ENCODE measurements at regions not wholly inside any gene's neighbourhood (a gene's known extent, or its start where the extent isn't known, plus 50 kb on each side); places are given as distances from the start of the nearest gene placed in this dataset.

DNA sequence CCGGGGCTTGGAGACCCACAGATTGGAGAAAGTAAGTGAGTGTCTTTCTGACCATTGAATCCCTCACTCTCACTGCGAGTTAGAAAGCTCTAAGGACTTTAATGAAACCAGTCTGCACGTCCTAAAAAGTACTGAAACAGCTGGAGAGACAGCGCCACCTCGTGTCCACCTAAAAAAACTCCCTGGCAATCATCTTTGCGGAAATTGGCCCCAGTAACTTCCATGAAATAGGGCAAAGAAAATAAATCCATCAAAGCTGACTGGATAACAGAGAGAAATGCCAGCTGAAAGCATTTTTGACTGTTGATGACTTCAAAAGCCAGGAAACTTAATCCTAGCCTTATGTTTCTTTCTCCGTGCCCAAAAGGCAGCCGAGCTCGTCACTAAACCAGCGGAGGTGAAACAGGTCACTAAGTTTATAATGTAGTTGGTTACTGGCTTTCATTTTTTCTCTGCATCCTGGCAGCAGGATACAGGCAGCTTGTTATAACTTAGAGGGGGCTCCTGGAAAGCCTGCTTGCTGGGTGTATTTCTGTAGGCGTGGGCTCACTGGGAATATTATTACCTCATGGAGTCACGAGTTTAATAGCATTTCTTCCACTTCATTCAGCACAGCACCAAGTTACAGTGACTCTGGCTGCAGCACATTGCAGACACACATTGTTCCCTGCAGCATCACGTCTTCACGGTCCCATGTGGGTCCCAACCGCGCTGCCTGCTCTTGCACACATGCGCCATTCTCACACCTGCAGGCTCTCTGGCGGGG lies 266.5 kb downstream of the HRH4 start:
- TF ChIP-seq CTCF (IDR thresholded peaks at IDR 0.05; ENCODE audit: control insufficient read depth, extremely low read depth, insufficient read depth): peak; percentile 80
- DNase-seq (ENCODE audit: low read depth): peak; percentile 59
- no peak overlapping the region for H3K4me3 ChIP-seq (ENCODE audit: low read depth, low read length)

DNA sequence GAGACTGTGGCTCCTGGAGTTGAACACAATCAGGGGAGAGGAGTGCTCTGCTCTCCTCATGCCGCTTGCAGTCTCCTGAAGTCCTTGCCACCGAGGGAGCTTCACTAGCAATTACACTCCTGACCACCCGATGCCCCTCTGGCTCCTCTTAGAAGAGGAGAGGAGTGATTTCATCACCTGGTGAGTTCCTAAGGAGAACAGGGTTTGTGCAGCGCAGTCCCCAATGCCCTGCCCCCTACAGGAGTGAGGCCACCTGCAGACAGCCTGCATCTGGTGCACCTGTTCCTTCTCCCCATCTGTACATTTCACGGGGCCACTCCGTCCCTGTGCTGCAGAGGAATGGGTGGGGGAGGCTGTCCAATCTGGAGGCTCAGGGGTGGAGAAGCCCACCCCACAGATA lies 267.2 kb downstream of the HRH4 start:
- no peak for DNase-seq (ENCODE audit: low read depth)
- peak; percentile 21; the same call in 1 of the 2 replicates for TF ChIP-seq CTCF (IDR thresholded peaks at IDR 0.05; ENCODE audit: control insufficient read depth, extremely low read depth, insufficient read depth)
- no peak overlapping the region for H3K4me3 ChIP-seq (ENCODE audit: low read depth, low read length)

- no peak for TF ChIP-seq CTCF (IDR thresholded peaks at IDR 0.05; ENCODE audit: control insufficient read depth, extremely low read depth, insufficient read depth)
Observed at GRCh38 chr18:24731158-24731557, 270.7 kb downstream of the HRH4 start.

GRCh38 chr18:24731981-24732380 lies 271.5 kb downstream of the HRH4 start:
- DNase-seq (ENCODE audit: low read depth): no peak
- no peak for TF ChIP-seq CTCF (IDR thresholded peaks at IDR 0.05; ENCODE audit: control insufficient read depth, extremely low read depth, insufficient read depth)
- H3K4me3 ChIP-seq (ENCODE audit: low read depth, low read length): no peak overlapping the region

More at GRCh38 chr18:24731158-24731557, 270.7 kb downstream of the HRH4 start:
- no peak for DNase-seq (ENCODE audit: low read depth)
- no peak overlapping the region for H3K4me3 ChIP-seq (ENCODE audit: low read depth, low read length)

- peak; percentile 37 for DNase-seq (ENCODE audit: low read depth)
- H3K4me3 ChIP-seq (ENCODE audit: low read depth, low read length): no peak overlapping the region
- TF ChIP-seq CTCF (IDR thresholded peaks at IDR 0.05; ENCODE audit: control insufficient read depth, extremely low read depth, insufficient read depth): peak; percentile 69
Observed at GRCh38 chr18:24734058-24734457, 273.6 kb downstream of the HRH4 start.

DNA sequence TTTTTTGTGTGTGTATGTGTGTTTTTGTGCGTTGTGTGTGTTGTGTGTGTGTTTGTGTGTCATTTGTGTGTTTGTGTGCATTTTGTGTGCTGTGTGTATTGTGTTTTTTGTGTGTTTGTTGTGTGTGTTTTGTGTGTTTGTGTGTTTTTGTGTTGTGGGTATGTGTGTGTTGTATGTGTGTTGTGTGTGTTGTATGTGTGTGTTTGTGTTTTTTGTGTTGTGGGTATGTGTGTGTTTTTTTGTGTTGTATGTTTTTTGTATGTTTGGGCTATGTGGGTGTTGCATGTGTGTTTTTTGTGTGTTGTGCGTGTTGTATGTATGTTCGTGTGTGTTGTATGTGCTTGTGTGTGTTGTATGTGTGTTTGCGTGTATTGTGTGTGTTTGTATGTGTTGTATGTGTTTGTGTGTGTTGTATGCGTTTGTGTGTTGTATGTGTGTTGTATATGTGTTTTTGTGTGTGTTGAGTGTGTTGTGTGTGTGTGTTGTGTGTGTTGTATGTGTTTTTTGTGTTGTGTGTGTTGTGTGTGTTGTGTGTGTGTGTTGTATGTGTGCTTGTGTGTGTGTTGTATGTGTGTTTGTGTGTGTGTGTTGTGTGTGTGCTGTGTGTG lies 275.3 kb downstream of the HRH4 start:
- H3K4me3 ChIP-seq (ENCODE audit: low read depth, low read length): no peak overlapping the region
- peak; percentile 2 for DNase-seq (ENCODE audit: low read depth)
- TF ChIP-seq CTCF (IDR thresholded peaks at IDR 0.05; ENCODE audit: control insufficient read depth, extremely low read depth, insufficient read depth): no peak
